Type B pancreatic cell (in vitro differentiated cells): ENCODE measurements at regions not wholly inside any gene's neighbourhood (a gene's known extent, or its start where the extent isn't known, plus 50 kb on each side); places are given as distances from the start of the nearest gene placed in this dataset.

Experiments used
- DNase-seq: peaks from one replicate; pipeline ENCODE4 v3.0.0; 2021; ENCODE audit warnings: mixed read lengths; ENCODE audit not compliant: unreplicated experiment; ENCODE audit errors: extremely low spot score
- H3K27ac Mint-ChIP-seq: 2 replicates; pipeline ENCODE4 v1.8.0; 2021; ENCODE audit warnings: mild to moderate bottlenecking, mixed read lengths
- H3K27me3 Mint-ChIP-seq: 2 replicates; pipeline ENCODE4 v1.8.0; 2021; ENCODE audit warnings: mixed read lengths
- H3K36me3 Mint-ChIP-seq: 2 replicates; pipeline ENCODE4 v1.8.0; 2021; ENCODE audit warnings: mixed read lengths
- H3K4me1 Mint-ChIP-seq: one replicate; pipeline ENCODE4 v1.8.0; 2021; ENCODE audit warnings: mixed read lengths; ENCODE audit not compliant: unreplicated experiment
- H3K4me3 Mint-ChIP-seq: 2 replicates; pipeline ENCODE4 v1.8.0; 2021; ENCODE audit warnings: mild to moderate bottlenecking, mixed read lengths
- H3K9me3 Mint-ChIP-seq: 2 replicates; pipeline ENCODE4 v1.8.0; 2021; ENCODE audit warnings: mixed read lengths
- CTCF ChIP-seq: fragments of 200-600 bp; sonication (generic); conservative IDR thresholded peaks from 2 replicates; pipeline ENCODE4 v1.5.0; 2021; ENCODE audit warnings: antibody characterized with exemption, mild to moderate bottlenecking

GRCh38 chr3:148453781-148454191 lies 243.9 kb upstream of the AGTR1 start:
- DNase-seq: no peak
- Mint-ChIP-seq H3K36me3 (no peaks in the 10 kb centered on the region), H3K27me3 (no peaks in the 10 kb centered on the region), H3K9me3 (no peaks in the 10 kb centered on the region), H3K4me3 (no peak overlapping the region), H3K4me1 (peaks cover 7% of the 10 kb centered on the region), H3K27ac (no peak overlapping the region)
- TF ChIP-seq CTCF: no peak

GRCh38 chr3:148455098-148455497 lies 242.6 kb upstream of the AGTR1 start:
- no peak overlapping the region for H3K27ac Mint-ChIP-seq
- no peaks in the 10 kb centered on the region for H3K36me3 Mint-ChIP-seq
- no peak for TF ChIP-seq CTCF
- no peaks in the 10 kb centered on the region for H3K9me3 Mint-ChIP-seq
- no peaks in the 10 kb centered on the region for H3K27me3 Mint-ChIP-seq
- peaks cover 7% of the 10 kb centered on the region for H3K4me1 Mint-ChIP-seq
- DNase-seq: no peak
- no peak overlapping the region for H3K4me3 Mint-ChIP-seq

- Mint-ChIP-seq H3K27me3 (no peaks in the 10 kb centered on the region), H3K4me3 (no peak overlapping the region), H3K4me1 (no peaks in the 10 kb centered on the region), H3K27ac (no peak overlapping the region), H3K9me3 (peaks cover 5% of the 10 kb centered on the region), H3K36me3 (no peaks in the 10 kb centered on the region)
- TF ChIP-seq CTCF: no peak
- no peak for DNase-seq
Measured at GRCh38 chr3:148457886-148458285, 239.8 kb upstream of the AGTR1 start.

- TF ChIP-seq CTCF: peak; percentile 59
- Mint-ChIP-seq H3K9me3 (peaks cover 5% of the 10 kb centered on the region), H3K27ac (no peak overlapping the region), H3K4me3 (no peak overlapping the region), H3K36me3 (no peaks in the 10 kb centered on the region), H3K4me1 (no peaks in the 10 kb centered on the region), H3K27me3 (no peaks in the 10 kb centered on the region)
- no peak for DNase-seq
Measured at GRCh38 chr3:148459931-148460513, 237.7 kb upstream of the AGTR1 start.

- DNase-seq: no peak
Measured at GRCh38 chr3:148460686-148461085, 237.0 kb upstream of the AGTR1 start.

More at GRCh38 chr3:148460686-148461085, 237.0 kb upstream of the AGTR1 start:
- Mint-ChIP-seq H3K4me3 (no peak overlapping the region), H3K27me3 (no peaks in the 10 kb centered on the region), H3K36me3 (no peaks in the 10 kb centered on the region), H3K9me3 (peaks cover 5% of the 10 kb centered on the region), H3K4me1 (no peaks in the 10 kb centered on the region), H3K27ac (no peak overlapping the region)
- TF ChIP-seq CTCF: no peak
